Stimulated activated CD8-positive, alpha-beta memory T cell treated with anti-CD3 and anti-CD28 coated beads, Interleukin-12 subunit alpha, Interleukin-12 subunit beta, amount 100 ng/mL, for 4 hours (primary cell): ENCODE measurements at regions not wholly inside any gene's neighbourhood (a gene's known extent, or its start where the extent isn't known, plus 50 kb on each side); places are given as distances from the start of the nearest gene placed in this dataset.
"Not testable (repeated sequence)": the region's sequence is repeated elsewhere in the genome, so short reads cannot be mapped to it uniquely, and the experiment has no call there.

Experiments
- DNase-seq: peaks from one replicate; pipeline ENCODE4 v3.0.0-alpha.2; 2020; ENCODE audit warnings: low read depth

- DNase-seq: no peak
Observed at GRCh38 chr15:62412686-62413085, 247.6 kb upstream of the C2CD4B start.

GRCh38 chr15:62413153-62413552, 248.1 kb upstream of the C2CD4B start:
- no peak for DNase-seq

GRCh38 chr15:62413786-62414185, 248.7 kb upstream of the C2CD4B start:
- DNase-seq: no peak

GRCh38 chr15:62415498-62415897, 250.4 kb upstream of the C2CD4B start:
- no peak for DNase-seq

- no peak for DNase-seq
Observed at GRCh38 chr15:62416526-62416925, 251.4 kb upstream of the C2CD4B start.

DNA sequence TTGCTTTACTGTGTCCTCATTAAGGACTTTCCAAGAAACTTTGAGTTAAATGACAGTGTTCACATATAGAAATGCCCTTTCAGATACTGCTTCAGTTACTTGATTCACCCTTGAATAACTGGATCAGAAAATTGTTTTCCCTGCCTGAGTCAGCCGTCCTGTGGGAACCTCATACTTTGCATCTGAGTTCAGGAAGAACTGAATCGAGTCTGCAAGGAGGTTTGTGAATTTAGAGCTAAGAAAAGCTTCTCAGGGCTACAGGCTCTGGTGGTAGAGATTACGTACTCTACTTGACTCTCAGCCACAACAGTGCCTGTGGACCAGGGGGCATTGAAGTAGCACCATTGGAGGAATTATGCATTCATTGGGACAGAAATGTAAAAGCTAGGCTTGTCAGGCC, 252.4 kb upstream of the C2CD4B start:
- no peak for DNase-seq

DNA sequence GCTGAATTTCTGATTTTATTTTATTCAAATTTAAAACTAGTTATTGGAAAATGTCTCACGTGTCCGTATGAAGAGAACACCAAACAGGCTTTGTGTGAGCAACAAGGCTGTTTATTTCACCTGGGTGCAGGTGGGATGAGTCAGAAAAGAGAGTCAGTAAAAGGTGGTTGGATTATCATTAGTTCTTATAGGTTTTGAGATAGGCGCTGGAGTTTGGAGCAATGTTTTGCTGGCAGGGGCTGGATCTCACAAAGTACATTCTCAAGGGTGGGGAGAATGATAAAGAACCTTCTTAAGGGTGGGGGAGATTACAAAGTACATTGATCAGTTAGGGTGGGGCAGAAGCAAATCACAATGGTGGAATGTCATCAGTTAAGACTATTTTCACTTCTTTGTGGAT, 253.4 kb upstream of the C2CD4B start:
- DNase-seq: not testable (repeated sequence)

DNA sequence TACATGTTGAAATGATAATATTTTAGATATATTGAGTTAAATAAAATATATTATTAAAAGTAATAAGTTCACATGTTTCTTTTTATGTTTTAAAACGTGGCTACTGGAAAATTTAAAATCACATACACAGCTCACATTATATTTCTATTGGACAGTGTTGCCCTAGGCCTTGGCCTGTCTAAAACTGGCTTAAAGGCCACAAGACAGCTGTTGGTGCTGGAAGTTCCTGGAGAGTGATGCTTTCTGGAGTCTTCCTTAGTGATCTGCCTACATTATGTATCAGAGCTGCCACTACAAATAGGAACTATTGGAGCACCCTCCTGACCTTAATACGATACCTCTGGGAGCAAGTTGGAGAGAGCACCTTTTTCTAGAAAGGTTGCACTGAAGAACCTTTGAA, 254.1 kb upstream of the C2CD4B start:
- no peak for DNase-seq

DNA sequence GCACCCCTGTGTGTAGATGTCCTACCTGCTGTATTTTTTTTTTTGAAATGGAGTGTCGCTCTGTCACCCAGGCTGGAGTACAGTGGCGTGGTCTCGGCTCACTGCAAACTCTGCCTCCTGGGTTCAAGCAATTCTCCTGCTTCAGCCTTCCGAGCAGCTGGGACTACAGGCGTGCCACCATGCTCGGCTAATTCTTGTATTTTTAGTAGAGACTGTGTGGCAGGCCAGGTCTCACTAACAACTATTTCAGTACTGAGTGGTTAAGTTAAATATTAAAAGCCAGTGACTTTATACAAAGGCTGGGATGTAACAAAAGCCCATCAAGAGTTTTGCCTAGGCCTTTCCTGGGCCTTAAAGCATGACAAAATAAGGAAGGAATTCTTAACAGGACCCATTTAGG, 255.3 kb upstream of the C2CD4B start:
- not testable (repeated sequence) for DNase-seq

DNA sequence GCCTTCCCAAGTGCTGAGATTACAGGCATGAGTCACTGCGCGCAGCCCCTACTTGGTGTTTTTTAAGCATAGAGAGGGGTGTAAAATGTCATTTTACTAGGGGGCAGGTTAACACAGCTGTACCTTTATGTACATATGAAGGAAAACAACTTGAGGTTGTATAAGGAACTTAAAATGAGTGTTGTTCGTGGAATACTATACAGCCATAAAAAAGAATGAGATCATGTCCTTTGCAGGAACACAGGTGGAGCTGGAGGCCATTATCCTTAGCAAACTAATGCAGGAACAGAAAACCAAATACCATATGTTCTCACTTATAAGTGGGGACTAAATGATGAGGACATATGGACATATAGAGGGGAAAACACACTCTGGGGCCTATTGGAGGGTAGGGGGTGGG, 256.2 kb upstream of the C2CD4B start:
- no peak for DNase-seq

GRCh38 chr15:62426387-62426956, 261.4 kb upstream of the C2CD4B start:
- no peak for DNase-seq

GRCh38 chr15:62428259-62428658, 263.2 kb upstream of the C2CD4B start:
- DNase-seq: no peak

DNA sequence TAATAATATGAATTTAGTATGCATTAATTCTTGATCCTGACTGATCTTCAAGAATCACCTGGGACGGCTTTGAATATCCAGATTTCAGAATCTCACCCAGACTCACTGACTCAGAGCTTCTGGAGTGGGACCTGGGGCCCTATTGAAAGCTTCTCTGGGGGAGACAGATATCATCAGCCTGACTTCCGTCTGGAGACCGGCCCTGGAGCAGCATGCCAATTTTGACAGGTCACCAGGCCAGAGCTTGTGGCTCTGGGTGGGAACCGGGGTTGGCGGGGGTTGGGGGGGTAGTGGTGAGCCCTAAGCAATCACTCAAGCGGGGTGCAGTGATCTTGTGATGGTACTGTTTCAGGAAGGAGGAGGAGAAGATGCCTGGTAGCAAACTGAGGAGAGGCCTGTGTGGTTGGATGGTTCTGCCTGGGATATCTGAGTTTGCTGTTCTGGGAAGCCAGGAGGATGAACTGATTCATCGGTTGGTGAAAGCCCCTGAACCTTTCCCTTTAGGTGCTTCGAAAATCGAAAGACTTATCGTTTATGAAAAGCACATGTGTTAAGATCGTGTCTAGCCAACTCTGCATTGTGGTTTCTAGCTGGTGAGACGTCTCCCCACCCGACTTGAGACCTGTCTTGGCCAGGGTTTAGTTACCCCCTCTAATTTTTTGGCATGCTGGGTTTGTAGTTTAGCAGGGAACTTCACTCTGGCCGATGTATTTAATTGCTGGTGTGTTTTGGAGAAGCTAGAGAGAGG, 263.9 kb upstream of the C2CD4B start:
- DNase-seq: no peak

GRCh38 chr15:62430056-62430455, 265.0 kb upstream of the C2CD4B start:
- no peak for DNase-seq

- DNase-seq: no peak
Observed at GRCh38 chr15:62430552-62430951, 265.5 kb upstream of the C2CD4B start.

DNA sequence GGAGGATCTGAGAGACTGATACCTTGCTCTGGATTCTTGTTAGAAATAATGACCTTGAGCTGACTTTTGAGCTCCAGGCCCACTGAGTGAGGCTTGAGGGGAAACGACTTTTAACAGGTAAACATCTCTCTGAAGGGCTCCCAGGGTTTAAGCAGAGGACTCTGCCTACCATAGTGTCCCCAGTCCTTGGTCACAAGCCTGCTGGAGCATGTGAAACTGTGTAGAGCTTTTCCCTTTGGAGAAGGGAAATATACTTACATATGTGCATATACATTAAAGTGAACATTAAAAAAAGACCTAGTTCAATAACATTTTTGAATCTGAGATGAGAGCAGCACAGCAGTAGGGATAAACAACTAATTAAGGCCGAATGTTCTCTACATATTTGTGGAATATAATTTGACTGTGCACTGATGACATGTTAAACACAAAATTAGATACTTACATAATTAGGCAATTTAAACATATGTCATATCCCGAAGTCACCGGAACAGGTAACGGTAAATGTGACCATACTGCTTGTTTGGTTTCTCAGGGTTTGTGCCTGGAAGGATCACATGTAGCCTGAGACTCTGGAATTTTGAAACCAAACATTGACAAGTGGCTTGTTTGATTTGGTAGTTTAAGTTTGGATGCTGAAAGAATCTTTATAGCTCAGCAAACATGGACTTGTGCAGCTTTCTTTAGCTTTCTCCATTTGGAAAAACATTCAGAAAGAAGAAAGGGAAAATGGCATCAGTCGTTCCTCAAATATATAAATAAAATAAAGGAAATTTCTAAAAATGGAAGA, 266.1 kb upstream of the C2CD4B start:
- DNase-seq: no peak

- DNase-seq: no peak
Observed at GRCh38 chr15:62431817-62432216, 266.7 kb upstream of the C2CD4B start.

- no peak for DNase-seq
Observed at GRCh38 chr15:62432702-62433398, 267.8 kb upstream of the C2CD4B start.

DNA sequence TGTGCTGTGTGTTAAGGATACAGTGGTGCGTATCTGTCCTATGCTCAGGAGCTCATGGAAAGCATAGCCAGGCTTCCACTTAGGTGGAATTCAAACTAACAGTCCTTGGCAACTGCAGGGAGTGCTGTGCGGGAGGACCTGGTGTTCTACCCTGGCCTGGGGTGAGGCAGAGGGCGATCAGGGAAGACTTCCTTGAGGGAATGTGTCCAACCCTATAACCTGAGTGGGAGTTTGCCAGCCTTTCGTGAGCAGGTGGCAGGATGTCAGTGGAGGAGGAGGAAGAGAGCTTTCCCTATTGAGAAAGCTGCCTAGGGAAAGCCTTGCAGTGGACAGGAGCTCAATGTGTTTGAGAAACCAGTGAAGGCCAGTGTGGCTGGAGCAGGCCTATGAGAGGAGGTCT, 271.1 kb upstream of the C2CD4B start:
- DNase-seq: no peak

- no peak for DNase-seq
Observed at GRCh38 chr15:62437753-62438152, 272.7 kb upstream of the C2CD4B start.

GRCh38 chr15:62439543-62440016, 274.5 kb upstream of the C2CD4B start:
- no peak for DNase-seq

DNA sequence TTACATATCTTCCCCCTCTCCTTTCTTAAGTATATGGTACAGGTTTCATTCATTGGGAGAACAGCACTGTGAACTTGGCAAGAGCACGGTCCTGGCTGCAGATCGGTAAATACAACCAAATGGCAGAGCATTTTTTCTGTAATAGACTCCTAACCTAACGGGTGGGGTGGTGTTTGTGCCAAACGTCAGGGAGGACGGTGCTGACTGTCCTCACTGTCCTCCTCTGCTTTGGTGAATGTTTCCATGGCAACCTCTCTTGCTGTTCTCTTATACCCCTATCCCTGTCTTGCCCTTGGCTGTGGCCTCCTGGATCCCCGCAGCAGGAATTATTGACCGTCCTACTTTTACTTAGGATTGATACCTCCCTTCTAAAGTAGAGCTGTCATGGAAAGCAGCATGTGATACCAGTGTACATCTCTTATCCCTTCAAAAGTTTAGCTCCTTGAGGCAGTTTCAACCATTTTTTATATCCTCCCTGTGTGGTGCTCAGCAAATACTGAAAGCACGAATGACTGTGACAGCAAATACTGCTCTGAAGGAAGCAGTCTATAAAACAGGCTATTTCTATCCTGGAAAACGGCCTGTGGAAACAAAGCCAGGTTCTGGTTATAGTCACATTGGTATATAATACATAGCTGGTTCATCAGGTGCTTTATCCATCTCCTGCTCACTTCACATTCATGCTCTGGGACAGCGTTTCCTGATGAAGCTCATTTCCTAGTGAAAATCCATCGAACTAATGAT, 275.4 kb upstream of the C2CD4B start:
- no peak for DNase-seq
